ENCODE measurements at regions not wholly inside any gene's neighbourhood (a gene's known extent, or its start where the extent isn't known, plus 50 kb on each side); places are given as distances from the start of the nearest gene placed in this dataset.

- TF ChIP-seq CHD1 (IDR thresholded peaks at IDR 0.05; ENCODE audit: low read depth, low read length) (no peak), CTCF (IDR thresholded peaks at IDR 0.05; ENCODE audit: control extremely low read depth in 1 of 3, insufficient read depth in 1 of 3, low read depth in 1 of 3, low read length in 3 of 3) (no peak), TEAD4 (IDR thresholded peaks at IDR 0.05; ENCODE audit: low read depth, low read length) (no peak), EZH2 (IDR thresholded peaks at IDR 0.05; ENCODE audit: low read depth, low read length, severe bottlenecking) (no peak), NANOG (IDR thresholded peaks at IDR 0.05; ENCODE audit: insufficient read depth, low read depth, low read length, poor library complexity, severe bottlenecking) (no peak), RFX5 (IDR thresholded peaks at IDR 0.05; ENCODE audit: borderline replicate concordance, low read depth, low read length) (no peak)
Observed at GRCh38 chr2:215765729-215766360, 247.5 kb downstream of the MREG start (continued).

Measured in H1 (cell line).